Heart left ventricle (tissue), 13 donors: ENCODE measurements at regions not wholly inside any gene's neighbourhood (a gene's known extent, or its start where the extent isn't known, plus 50 kb on each side); places are given as distances from the start of the nearest gene placed in this dataset.

Experiments
- POLR2A ChIP-seq, 2 donors: fragments of 450-650 bp; IDR thresholded peaks; one replicate each; pipeline ENCODE4 v1.6.1; 2017; ENCODE audit warnings: antibody characterized with exemption in 2 of 2, mild to moderate bottlenecking in 2 of 2, moderate library complexity in 2 of 2
- TF ChIP-seq, protein P1 (sequence below), 12 donors: fragments of 200-600 bp; sonication (generic) in 4 of 12; IDR thresholded peaks; one replicate each; pipeline versions ENCODE4 v1.5.0 to v1.8.0; 2018 to 2022; ENCODE audit warnings: antibody characterized with exemption in 12 of 12, mild to moderate bottlenecking in 5 of 12
- donor health status: ischemic (EF 13 %, LVEDD 7.1; RV severe dilation, severe dysfunction).
- donor health status: DM: no; HTN: yes; CAD: no.
- donor health status: DM: no; HTN: no; CAD: no.
- donor health status: ischemic (EF 25% LVEDD 6.9; RV normal size, moderate dysfunction).
- donor health status: ischemic (EF 25% LVEDD 5.7; RV mildly dilated, moderate dysfunction).
- donor health status: ischemic (EF 35%, LVEDD 5.7; RV mildly dilated, moderate dysfunction).
- donor health status: nonischemic (EF 11% LVEDD 7.7; RV severe dilation, severe dysfunction).
- donor health status: DM: yes; HTN: yes; CAD: no.
- donor health status: PGD.
- donor health status: ischemic (EF 29% LVEDD 5.4; RV normal size, mild dysfunction).
- donor health status: nonischemic (EF 23%, LVEDD 6.1; RV moderate dilation, normal function).

- TF ChIP-seq, protein P1, sequence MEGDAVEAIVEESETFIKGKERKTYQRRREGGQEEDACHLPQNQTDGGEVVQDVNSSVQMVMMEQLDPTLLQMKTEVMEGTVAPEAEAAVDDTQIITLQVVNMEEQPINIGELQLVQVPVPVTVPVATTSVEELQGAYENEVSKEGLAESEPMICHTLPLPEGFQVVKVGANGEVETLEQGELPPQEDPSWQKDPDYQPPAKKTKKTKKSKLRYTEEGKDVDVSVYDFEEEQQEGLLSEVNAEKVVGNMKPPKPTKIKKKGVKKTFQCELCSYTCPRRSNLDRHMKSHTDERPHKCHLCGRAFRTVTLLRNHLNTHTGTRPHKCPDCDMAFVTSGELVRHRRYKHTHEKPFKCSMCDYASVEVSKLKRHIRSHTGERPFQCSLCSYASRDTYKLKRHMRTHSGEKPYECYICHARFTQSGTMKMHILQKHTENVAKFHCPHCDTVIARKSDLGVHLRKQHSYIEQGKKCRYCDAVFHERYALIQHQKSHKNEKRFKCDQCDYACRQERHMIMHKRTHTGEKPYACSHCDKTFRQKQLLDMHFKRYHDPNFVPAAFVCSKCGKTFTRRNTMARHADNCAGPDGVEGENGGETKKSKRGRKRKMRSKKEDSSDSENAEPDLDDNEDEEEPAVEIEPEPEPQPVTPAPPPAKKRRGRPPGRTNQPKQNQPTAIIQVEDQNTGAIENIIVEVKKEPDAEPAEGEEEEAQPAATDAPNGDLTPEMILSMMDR (IDR thresholded peaks at IDR 0.05), result no peak
- no peak for TF ChIP-seq POLR2A (IDR thresholded peaks at IDR 0.05)
These were observed 57.0 kb downstream of the XAGE2 start for GRCh38 chrX:52425775-52426174.
